OCI-LY7 (cell line): ENCODE measurements at regions not wholly inside any gene's neighbourhood (a gene's known extent, or its start where the extent isn't known, plus 50 kb on each side); places are given as distances from the start of the nearest gene placed in this dataset.

Experiments used
- CTCF ChIP-seq: fragments of 200-600 bp; sonication (generic); conservative IDR thresholded peaks from 2 replicates; pipeline ENCODE4 v1.5.1; 2014; ENCODE audit warnings: mild to moderate bottlenecking, antibody characterized with exemption, low read length, moderate library complexity, mixed read lengths
- EZH2phosphoT487 ChIP-seq: fragments of 200-600 bp; sonication (generic); IDR thresholded peaks from 2 replicates; pipeline ENCODE4 v1.6.1; 2018; ENCODE audit warnings: low read depth, borderline replicate concordance, mild to moderate bottlenecking, mixed run types, antibody characterized with exemption, low read length, moderate library complexity, mixed read lengths

- TF ChIP-seq CTCF, result no peak
- TF ChIP-seq EZH2phosphoT487, result no peak
These were observed 253.8 kb upstream of the DAB2 start for GRCh38 chr5:39678534-39678933.
